Renal pelvis (tissue), 1 donor: ENCODE measurements at regions not wholly inside any gene's neighbourhood (a gene's known extent, or its start where the extent isn't known, plus 50 kb on each side); places are given as distances from the start of the nearest gene placed in this dataset.
"Not testable (repeated sequence)": the region's sequence is repeated elsewhere in the genome, so short reads cannot be mapped to it uniquely, and the experiment has no call there.

Source experiments
- DNase-seq: peaks from one replicate; pipeline ENCODE4 v3.0.0-alpha.2; 2013

GRCh38 chr1:228940926-228941325 is 205.6 kb downstream of the RHOU start:
- DNase-seq = no peak

- no peak for DNase-seq
Observed at GRCh38 chr1:228941666-228942065, 206.4 kb downstream of the RHOU start.

GRCh38 chr1:228943436-228943835 is 208.2 kb downstream of the RHOU start:
- DNase-seq = no peak

- no peak for DNase-seq
Observed at GRCh38 chr1:228944296-228944695, 209.0 kb downstream of the RHOU start.

- no peak for DNase-seq
Observed at GRCh38 chr1:228944935-228945371, 209.7 kb downstream of the RHOU start.

- DNase-seq = no peak
Observed at GRCh38 chr1:228945885-228946284, 210.6 kb downstream of the RHOU start.

- DNase-seq = not testable (repeated sequence)
Observed at GRCh38 chr1:228949617-228950016, 214.3 kb downstream of the RHOU start.

- no peak for DNase-seq
Observed at GRCh38 chr1:228953207-228953606, 217.9 kb downstream of the RHOU start.

GRCh38 chr1:228953808-228954207 is 218.5 kb downstream of the RHOU start:
- not testable (repeated sequence) for DNase-seq

GRCh38 chr1:228955691-228956090 is 220.4 kb downstream of the RHOU start:
- no peak for DNase-seq

- no peak for DNase-seq
Observed at GRCh38 chr1:228956864-228957263, 221.6 kb downstream of the RHOU start.

- DNase-seq = no peak
Observed at GRCh38 chr1:228957535-228957934, 222.3 kb downstream of the RHOU start.

- no peak for DNase-seq
Observed at GRCh38 chr1:228958121-228958520, 222.8 kb downstream of the RHOU start.

- no peak for DNase-seq
Observed at GRCh38 chr1:228958741-228959140, 223.5 kb downstream of the RHOU start.

GRCh38 chr1:228960705-228961104 is 225.4 kb downstream of the RHOU start:
- DNase-seq = no peak

GRCh38 chr1:228961511-228961910 is 226.2 kb downstream of the RHOU start:
- no peak for DNase-seq

- DNase-seq = no peak
Observed at GRCh38 chr1:228963795-228964177, 228.5 kb downstream of the RHOU start.

- peak; percentile 42 for DNase-seq
Observed at GRCh38 chr1:228964178-228965089, 229.2 kb downstream of the RHOU start.

GRCh38 chr1:228968891-228969606 is 233.8 kb downstream of the RHOU start:
- DNase-seq = no peak

GRCh38 chr1:228969953-228970800 is 234.9 kb downstream of the RHOU start:
- no peak for DNase-seq

GRCh38 chr1:228972576-228972975 is 237.3 kb downstream of the RHOU start:
- no peak for DNase-seq

GRCh38 chr1:228974273-228974672 is 239.0 kb downstream of the RHOU start:
- DNase-seq = no peak
